ENCODE measurements at regions not wholly inside any gene's neighbourhood (a gene's known extent, or its start where the extent isn't known, plus 50 kb on each side); places are given as distances from the start of the nearest gene placed in this dataset.

- no peak for DNase-seq (ENCODE audit: low spot score)
Measured at GRCh38 chr10:78481842-78482241, 448.2 kb downstream of the RPS24 start.

GRCh38 chr10:78483641-78484040 lies 450.0 kb downstream of the RPS24 start:
- DNase-seq (ENCODE audit: low spot score), result no peak

- DNase-seq (ENCODE audit: low spot score), result no peak
Measured at GRCh38 chr10:78489034-78489433, 455.4 kb downstream of the RPS24 start.

GRCh38 chr10:78491812-78492211 lies 458.1 kb downstream of the RPS24 start:
- no peak for DNase-seq (ENCODE audit: low spot score)

- DNase-seq (ENCODE audit: low spot score), result no peak
Measured at GRCh38 chr10:78492424-78492823, 458.8 kb downstream of the RPS24 start.

GRCh38 chr10:78494179-78494578 lies 460.5 kb downstream of the RPS24 start:
- no peak for DNase-seq (ENCODE audit: low spot score)

GRCh38 chr10:78502210-78502936 lies 468.7 kb downstream of the RPS24 start:
- DNase-seq (ENCODE audit: low spot score), result no peak

- no peak for DNase-seq (ENCODE audit: low spot score)
Measured at GRCh38 chr10:78504181-78504580, 470.5 kb downstream of the RPS24 start.

- no peak for DNase-seq (ENCODE audit: low spot score)
Measured at GRCh38 chr10:78505657-78506056, 472.0 kb downstream of the RPS24 start.

- no peak for DNase-seq (ENCODE audit: low spot score)
Measured at GRCh38 chr10:78506614-78507013, 473.0 kb downstream of the RPS24 start.

- no peak for DNase-seq (ENCODE audit: low spot score)
Measured at GRCh38 chr10:78507510-78508160, 474.0 kb downstream of the RPS24 start.

- no peak for DNase-seq (ENCODE audit: low spot score)
Measured at GRCh38 chr10:78508955-78509748, 475.5 kb downstream of the RPS24 start.

GRCh38 chr10:78510566-78511323 lies 477.1 kb downstream of the RPS24 start:
- no peak for DNase-seq (ENCODE audit: low spot score)

- DNase-seq (ENCODE audit: low spot score), result no peak
Measured at GRCh38 chr10:78511324-78512204, 477.9 kb downstream of the RPS24 start.

- DNase-seq (ENCODE audit: low spot score), result no peak
Measured at GRCh38 chr10:78512205-78512550, 478.5 kb downstream of the RPS24 start.

- DNase-seq (ENCODE audit: low spot score), result no peak
Measured at GRCh38 chr10:78513330-78513729, 479.7 kb downstream of the RPS24 start.

- DNase-seq (ENCODE audit: low spot score), result no peak
Measured at GRCh38 chr10:78513986-78514385, 480.3 kb downstream of the RPS24 start.

GRCh38 chr10:78514459-78514858 lies 480.8 kb downstream of the RPS24 start:
- DNase-seq (ENCODE audit: low spot score), result no peak

- DNase-seq (ENCODE audit: low spot score), result no peak
Measured at GRCh38 chr10:78515038-78515872, 481.6 kb downstream of the RPS24 start.

GRCh38 chr10:78515873-78516153 lies 482.1 kb downstream of the RPS24 start:
- no peak for DNase-seq (ENCODE audit: low spot score)

GRCh38 chr10:78516236-78516635 lies 482.6 kb downstream of the RPS24 start:
- DNase-seq (ENCODE audit: low spot score), result no peak
